ENCODE measurements at regions not wholly inside any gene's neighbourhood (a gene's known extent, or its start where the extent isn't known, plus 50 kb on each side); places are given as distances from the start of the nearest gene placed in this dataset.

DNA sequence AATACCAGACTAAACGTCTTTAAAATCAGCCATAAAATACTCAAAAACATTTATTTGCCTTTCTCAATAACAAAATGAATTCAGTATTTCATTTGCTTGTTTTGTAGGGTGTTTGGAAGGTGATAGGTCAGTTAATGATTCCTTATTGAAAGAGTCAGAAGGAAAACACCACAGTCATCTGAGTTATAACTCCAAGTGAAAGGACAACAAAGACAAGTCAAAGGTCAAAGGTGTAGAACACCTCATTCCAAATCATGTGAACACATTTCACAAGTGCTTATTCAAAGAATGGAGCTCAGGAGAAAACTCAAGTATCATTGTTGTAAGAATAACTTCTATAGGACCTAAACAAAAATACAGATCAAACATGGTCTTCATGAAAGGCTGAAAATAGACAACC, 318.6 kb upstream of the PHF14 start:
- no peak for TF ChIP-seq EZH2 (IDR thresholded peaks at IDR 0.05)
- TF ChIP-seq, protein P1, sequence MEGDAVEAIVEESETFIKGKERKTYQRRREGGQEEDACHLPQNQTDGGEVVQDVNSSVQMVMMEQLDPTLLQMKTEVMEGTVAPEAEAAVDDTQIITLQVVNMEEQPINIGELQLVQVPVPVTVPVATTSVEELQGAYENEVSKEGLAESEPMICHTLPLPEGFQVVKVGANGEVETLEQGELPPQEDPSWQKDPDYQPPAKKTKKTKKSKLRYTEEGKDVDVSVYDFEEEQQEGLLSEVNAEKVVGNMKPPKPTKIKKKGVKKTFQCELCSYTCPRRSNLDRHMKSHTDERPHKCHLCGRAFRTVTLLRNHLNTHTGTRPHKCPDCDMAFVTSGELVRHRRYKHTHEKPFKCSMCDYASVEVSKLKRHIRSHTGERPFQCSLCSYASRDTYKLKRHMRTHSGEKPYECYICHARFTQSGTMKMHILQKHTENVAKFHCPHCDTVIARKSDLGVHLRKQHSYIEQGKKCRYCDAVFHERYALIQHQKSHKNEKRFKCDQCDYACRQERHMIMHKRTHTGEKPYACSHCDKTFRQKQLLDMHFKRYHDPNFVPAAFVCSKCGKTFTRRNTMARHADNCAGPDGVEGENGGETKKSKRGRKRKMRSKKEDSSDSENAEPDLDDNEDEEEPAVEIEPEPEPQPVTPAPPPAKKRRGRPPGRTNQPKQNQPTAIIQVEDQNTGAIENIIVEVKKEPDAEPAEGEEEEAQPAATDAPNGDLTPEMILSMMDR (IDR thresholded peaks at IDR 0.05), result no peak
